Upper lobe of left lung (tissue), 4 donors: ENCODE measurements at regions not wholly inside any gene's neighbourhood (a gene's known extent, or its start where the extent isn't known, plus 50 kb on each side); places are given as distances from the start of the nearest gene placed in this dataset.

Experiments
- CTCF ChIP-seq, 6 experiments: fragments of 450-650 bp in 4 of 6; fragments of 200-600 bp in 2 of 6; sonication (generic) in 2 of 6; IDR thresholded peaks; one replicate each; pipeline ENCODE4 v1.5.1; 2016 to 2019; ENCODE audit warnings: antibody characterized with exemption in 6 of 6
- EP300 ChIP-seq, 4 donors: sonication (generic); formaldehyde crosslinking; IDR thresholded peaks; one replicate each; pipeline ENCODE4 v1.5.1; 2017; ENCODE audit warnings: antibody characterized with exemption in 4 of 4, control low read depth in 2 of 4
- POLR2A ChIP-seq, 4 donors: fragments of 450-650 bp; IDR thresholded peaks; one replicate each; pipeline ENCODE4 v1.5.1; 2016 to 2017; ENCODE audit warnings: antibody characterized with exemption in 4 of 4, mild to moderate bottlenecking in 2 of 4
- POLR2AphosphoS5 ChIP-seq, 2 donors: sonication (generic); formaldehyde crosslinking; IDR thresholded peaks; one replicate each; pipeline ENCODE4 v1.5.1; 2017; ENCODE audit warnings: antibody characterized with exemption in 2 of 2

- no peak for TF ChIP-seq POLR2AphosphoS5 (IDR thresholded peaks at IDR 0.05)
- no peak for TF ChIP-seq CTCF (IDR thresholded peaks at IDR 0.05)
- no peak for TF ChIP-seq POLR2A (IDR thresholded peaks at IDR 0.05)
- TF ChIP-seq EP300 (IDR thresholded peaks at IDR 0.05): no peak
Observed at GRCh38 chr3:144488927-144489326, 517.3 kb downstream of the DIPK2A start.
